ENCODE measurements at regions not wholly inside any gene's neighbourhood (a gene's known extent, or its start where the extent isn't known, plus 50 kb on each side); places are given as distances from the start of the nearest gene placed in this dataset.

DNA sequence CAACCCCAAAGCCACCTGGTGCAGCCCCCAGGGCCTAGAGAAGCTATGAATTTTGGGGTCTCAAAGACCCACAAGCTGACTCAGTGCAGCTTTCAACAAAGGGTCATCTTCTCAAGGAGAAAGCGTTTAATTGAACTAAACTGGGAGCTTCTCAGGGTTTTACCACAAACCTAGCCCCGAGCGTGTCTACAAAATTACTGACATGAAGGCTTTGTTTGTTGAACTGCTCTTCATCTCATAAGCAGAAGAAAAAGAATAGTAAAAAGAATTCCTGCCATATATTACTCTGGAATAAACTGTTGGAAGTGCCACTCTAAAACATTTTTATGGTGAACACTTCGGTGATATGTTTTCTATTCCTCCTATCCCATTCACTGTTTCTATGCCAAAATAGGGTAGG is 50.8 kb upstream of the INCENP start:
- Histone ChIP-seq H3K79me2 (ENCODE audit: control insufficient read depth, insufficient read depth, low read length) (no peaks in the 10 kb centered on the region), H3K27me3 (replicated peaks in 1 of 4; ENCODE audit: control extremely low read depth in 1 of 4, control insufficient read depth in 3 of 4, insufficient read depth in 4 of 4, low read length in 3 of 4) (no peaks in the 10 kb centered on the region), H3K9ac (ENCODE audit: low read length) (no peak overlapping the region), H4K20me1 (ENCODE audit: control insufficient read depth, insufficient read depth, low read length, poor library complexity, severe bottlenecking) (no peaks in the 10 kb centered on the region), H3K27ac (ENCODE audit: low read length in 2 of 2) (no peak overlapping the region), H3K36me3 (replicated peaks in 1 of 2; ENCODE audit: control extremely low read depth in 1 of 2, control insufficient read depth in 1 of 2, extremely low read depth in 1 of 2, insufficient read depth in 2 of 2, low read length in 1 of 2) (no peaks in the 10 kb centered on the region), H3K4me2 (replicated peaks; ENCODE audit: low read depth, low read length, poor library complexity, severe bottlenecking) (no peak overlapping the region), H2AFZ (ENCODE audit: insufficient read depth, low read depth, low read length, poor library complexity, severe bottlenecking) (no peak overlapping the region), H3K4me3 (ENCODE audit: control extremely low read depth in 1 of 5, extremely low read depth in 1 of 5, insufficient read depth in 1 of 5, low read depth in 2 of 5, low read length in 4 of 5) (no peak overlapping the region), H3K9me3 (ENCODE audit: control extremely low read depth in 1 of 3, control insufficient read depth in 2 of 3, insufficient read depth in 1 of 3, low read length in 2 of 3) (no peaks in the 10 kb centered on the region), H3K4me1 (ENCODE audit: control insufficient read depth in 2 of 2, insufficient read depth in 2 of 2, low read length in 2 of 2) (no peaks in the 10 kb centered on the region)
- no peaks in the 10 kb centered on the region for H3K4me1 Mint-ChIP-seq
- CTCF ChIA-PET: interaction anchor here (1.0 to 1.8 kb wide), 3 partner anchors 8 to 10 kb away, joined by 3 to 16 read pairs (median 3); no protein-coding TSS in a partner anchor
- H3K27me3 Mint-ChIP-seq: peaks cover 10% of the 10 kb centered on the region
- intact Hi-C loops (cut with micrococcal nuclease): no loop called here
- H3K9me3 Mint-ChIP-seq (ENCODE audit: insufficient read depth): no peaks in the 10 kb centered on the region
- DNase-seq (no peak), ATAC-seq (ENCODE audit: low read depth) (no peak)
- WGBS (ENCODE audit: insufficient coverage): 100% methylated on average over 1 of the region's 4 CpGs
- no peak overlapping the region for H3K4me3 Mint-ChIP-seq
- POLR2A ChIA-PET: interaction anchor here (0.5 kb wide), 1 partner anchor 31 kb away, joined by 3 read pairs; no protein-coding TSS in a partner anchor
- TF ChIP-seq, protein P1, sequence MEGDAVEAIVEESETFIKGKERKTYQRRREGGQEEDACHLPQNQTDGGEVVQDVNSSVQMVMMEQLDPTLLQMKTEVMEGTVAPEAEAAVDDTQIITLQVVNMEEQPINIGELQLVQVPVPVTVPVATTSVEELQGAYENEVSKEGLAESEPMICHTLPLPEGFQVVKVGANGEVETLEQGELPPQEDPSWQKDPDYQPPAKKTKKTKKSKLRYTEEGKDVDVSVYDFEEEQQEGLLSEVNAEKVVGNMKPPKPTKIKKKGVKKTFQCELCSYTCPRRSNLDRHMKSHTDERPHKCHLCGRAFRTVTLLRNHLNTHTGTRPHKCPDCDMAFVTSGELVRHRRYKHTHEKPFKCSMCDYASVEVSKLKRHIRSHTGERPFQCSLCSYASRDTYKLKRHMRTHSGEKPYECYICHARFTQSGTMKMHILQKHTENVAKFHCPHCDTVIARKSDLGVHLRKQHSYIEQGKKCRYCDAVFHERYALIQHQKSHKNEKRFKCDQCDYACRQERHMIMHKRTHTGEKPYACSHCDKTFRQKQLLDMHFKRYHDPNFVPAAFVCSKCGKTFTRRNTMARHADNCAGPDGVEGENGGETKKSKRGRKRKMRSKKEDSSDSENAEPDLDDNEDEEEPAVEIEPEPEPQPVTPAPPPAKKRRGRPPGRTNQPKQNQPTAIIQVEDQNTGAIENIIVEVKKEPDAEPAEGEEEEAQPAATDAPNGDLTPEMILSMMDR (IDR thresholded peaks at IDR 0.05): no peak
- TF ChIP-seq EZH2 (IDR thresholded peaks at IDR 0.05; ENCODE audit: borderline replicate concordance, insufficient read depth, low read depth, low read length, poor library complexity, severe bottlenecking): no peak
- no peak overlapping the region for H3K27ac Mint-ChIP-seq

DNA sequence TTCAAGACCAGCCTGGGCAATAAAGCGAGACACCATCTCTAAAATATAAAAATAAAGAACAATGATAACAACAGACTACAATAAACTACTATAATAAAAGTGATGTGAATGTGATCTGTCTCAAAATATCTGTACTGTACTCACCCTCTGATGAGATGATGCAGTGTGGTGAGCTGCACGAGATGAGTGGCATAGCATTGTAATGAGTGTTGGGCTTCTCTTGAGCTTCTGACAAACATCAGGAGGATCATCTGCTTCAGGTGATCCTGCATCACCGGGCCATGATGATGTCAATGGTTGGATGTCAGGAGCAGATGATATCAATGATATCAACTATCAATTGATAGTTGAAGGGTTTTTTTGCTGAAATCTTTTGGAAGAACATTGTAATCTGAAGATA is 52.4 kb upstream of the INCENP start:
- ChIA-PET CTCF (interaction anchor here (0.5 to 3.2 kb wide), 2 partner anchors 10 to 176 kb away, joined by 4 to 15 read pairs; no protein-coding TSS in a partner anchor), POLR2A (no interaction called here)
- Histone ChIP-seq H4K20me1 (ENCODE audit: control insufficient read depth, insufficient read depth, low read length, poor library complexity, severe bottlenecking) (no peaks in the 10 kb centered on the region), H3K27ac (ENCODE audit: low read length in 2 of 2) (no peak overlapping the region), H3K4me2 (replicated peaks; ENCODE audit: low read depth, low read length, poor library complexity, severe bottlenecking) (no peak overlapping the region), H3K9me3 (ENCODE audit: control extremely low read depth in 1 of 3, control insufficient read depth in 2 of 3, insufficient read depth in 1 of 3, low read length in 2 of 3) (no peaks in the 10 kb centered on the region), H3K9ac (ENCODE audit: low read length) (no peak overlapping the region), H3K4me1 (ENCODE audit: control insufficient read depth in 2 of 2, insufficient read depth in 2 of 2, low read length in 2 of 2) (no peaks in the 10 kb centered on the region), H2AFZ (ENCODE audit: insufficient read depth, low read depth, low read length, poor library complexity, severe bottlenecking) (no peak overlapping the region), H3K36me3 (replicated peaks in 1 of 2; ENCODE audit: control extremely low read depth in 1 of 2, control insufficient read depth in 1 of 2, extremely low read depth in 1 of 2, insufficient read depth in 2 of 2, low read length in 1 of 2) (no peaks in the 10 kb centered on the region), H3K4me3 (ENCODE audit: control extremely low read depth in 1 of 5, extremely low read depth in 1 of 5, insufficient read depth in 1 of 5, low read depth in 2 of 5, low read length in 4 of 5) (no peak overlapping the region), H3K27me3 (replicated peaks in 1 of 4; ENCODE audit: control extremely low read depth in 1 of 4, control insufficient read depth in 3 of 4, insufficient read depth in 4 of 4, low read length in 3 of 4) (no peaks in the 10 kb centered on the region), H3K79me2 (ENCODE audit: control insufficient read depth, insufficient read depth, low read length) (no peaks in the 10 kb centered on the region)
- no peak for ATAC-seq (ENCODE audit: low read depth)
- peaks cover 15% of the 10 kb centered on the region for H3K27me3 Mint-ChIP-seq
- intact Hi-C loops (cut with micrococcal nuclease): no loop called here
- no peaks in the 10 kb centered on the region for H3K9me3 Mint-ChIP-seq (ENCODE audit: insufficient read depth)
- WGBS (ENCODE audit: insufficient coverage): 80% methylated on average over 1 of the region's 3 CpGs
- no peak for DNase-seq
- no peak overlapping the region for H3K27ac Mint-ChIP-seq
- no peaks in the 10 kb centered on the region for H3K4me1 Mint-ChIP-seq
- no peak overlapping the region for H3K4me3 Mint-ChIP-seq
- TF ChIP-seq, protein P1 (IDR thresholded peaks at IDR 0.05): no peak
- TF ChIP-seq EZH2 (IDR thresholded peaks at IDR 0.05; ENCODE audit: borderline replicate concordance, insufficient read depth, low read depth, low read length, poor library complexity, severe bottlenecking): no peak

All from B cell (primary cell).